HG03575 (cell line): ENCODE measurements at regions not wholly inside any gene's neighbourhood (a gene's known extent, or its start where the extent isn't known, plus 50 kb on each side); places are given as distances from the start of the nearest gene placed in this dataset.

Experiments used
- ATAC-seq: cut with Tn5 transposase; IDR thresholded peaks from one replicate; pipeline ENCODE4 v1.9.1; 2021; ENCODE audit not compliant: unreplicated experiment, insufficient number of reproducible peaks, low FRiP score; ENCODE audit errors: extremely low read depth

DNA sequence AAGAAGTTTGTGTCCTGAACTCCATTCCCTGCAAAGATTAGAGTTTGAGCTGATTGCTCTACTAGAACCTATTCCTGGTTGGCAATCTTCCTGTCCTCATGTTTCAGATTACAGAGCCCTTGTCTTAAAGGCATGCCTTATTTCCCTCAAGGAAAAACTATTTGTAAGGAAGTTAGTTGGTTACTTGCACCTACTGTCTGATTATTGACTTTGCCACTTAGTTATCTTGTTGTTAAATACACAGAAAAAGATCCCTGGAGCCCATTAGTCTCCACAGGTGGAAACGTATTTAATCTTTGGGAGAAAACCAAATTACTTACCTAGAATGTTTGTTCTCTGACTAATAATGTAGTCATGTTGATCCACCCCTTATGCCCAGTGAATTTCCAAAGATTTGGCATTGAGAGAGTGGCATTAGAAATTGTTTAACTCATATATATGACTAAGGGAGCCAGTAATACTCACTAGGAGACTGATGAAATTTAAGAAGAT lies 132.3 kb upstream of the ELL2 start:
- ATAC-seq = no peak

DNA sequence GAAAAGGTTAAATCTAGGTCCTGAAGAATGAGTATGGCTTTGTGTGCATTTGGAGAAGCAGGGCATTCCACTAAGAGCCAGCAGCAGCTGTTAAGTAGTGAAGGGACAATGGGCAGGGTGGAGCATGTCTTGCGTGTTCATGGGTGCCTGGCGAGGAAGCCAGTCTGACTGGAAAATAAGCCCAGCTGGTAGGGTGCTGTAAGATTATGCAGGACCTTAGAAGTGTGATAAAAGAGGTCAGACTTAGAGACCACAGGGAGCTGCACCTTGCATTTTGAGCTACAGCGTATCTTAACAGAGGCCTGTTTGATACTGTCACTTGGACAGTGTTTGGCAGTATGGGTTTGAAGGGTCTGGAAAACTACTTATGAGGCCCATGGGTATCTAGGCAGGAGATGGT lies 131.7 kb upstream of the ELL2 start:
- ATAC-seq = no peak

DNA sequence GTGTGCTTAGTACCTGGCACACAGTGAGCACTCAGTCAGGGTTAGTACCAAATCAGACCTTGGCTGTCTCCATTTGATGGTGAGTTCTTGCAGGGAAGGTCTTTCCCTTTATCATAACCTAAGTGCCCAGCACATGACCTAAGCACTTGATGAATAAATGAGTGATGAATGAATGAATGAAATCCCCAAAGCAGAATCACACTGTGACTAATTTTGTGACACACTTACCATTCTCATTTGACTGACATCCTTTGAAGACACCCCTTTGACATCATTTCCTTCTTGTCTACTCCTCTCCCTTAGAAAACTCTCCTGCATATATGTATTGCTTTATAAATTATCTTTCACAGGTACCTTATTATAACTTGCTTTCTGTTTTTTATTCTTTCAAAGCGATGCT lies 130.2 kb upstream of the ELL2 start:
- no peak for ATAC-seq

DNA sequence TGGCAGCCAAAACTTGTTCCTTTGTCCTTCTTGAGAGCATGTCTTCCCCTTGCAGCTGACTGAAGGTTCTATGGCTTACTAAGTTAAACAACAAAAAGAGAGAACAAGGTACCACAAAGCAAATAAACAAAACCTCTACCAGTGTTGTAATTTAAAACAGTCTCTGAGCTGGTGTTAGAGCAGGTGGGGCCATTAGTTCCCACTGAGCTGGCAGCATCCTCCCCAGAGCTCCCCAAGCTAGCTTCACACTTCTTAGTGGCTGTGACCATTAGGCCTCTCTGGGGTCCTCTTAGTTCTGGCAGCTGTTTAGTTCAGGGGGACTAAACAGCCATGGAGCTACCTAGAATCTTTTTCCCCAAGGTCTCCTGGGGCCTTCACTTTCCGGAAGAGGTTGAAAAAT lies 128.6 kb upstream of the ELL2 start:
- no peak for ATAC-seq

DNA sequence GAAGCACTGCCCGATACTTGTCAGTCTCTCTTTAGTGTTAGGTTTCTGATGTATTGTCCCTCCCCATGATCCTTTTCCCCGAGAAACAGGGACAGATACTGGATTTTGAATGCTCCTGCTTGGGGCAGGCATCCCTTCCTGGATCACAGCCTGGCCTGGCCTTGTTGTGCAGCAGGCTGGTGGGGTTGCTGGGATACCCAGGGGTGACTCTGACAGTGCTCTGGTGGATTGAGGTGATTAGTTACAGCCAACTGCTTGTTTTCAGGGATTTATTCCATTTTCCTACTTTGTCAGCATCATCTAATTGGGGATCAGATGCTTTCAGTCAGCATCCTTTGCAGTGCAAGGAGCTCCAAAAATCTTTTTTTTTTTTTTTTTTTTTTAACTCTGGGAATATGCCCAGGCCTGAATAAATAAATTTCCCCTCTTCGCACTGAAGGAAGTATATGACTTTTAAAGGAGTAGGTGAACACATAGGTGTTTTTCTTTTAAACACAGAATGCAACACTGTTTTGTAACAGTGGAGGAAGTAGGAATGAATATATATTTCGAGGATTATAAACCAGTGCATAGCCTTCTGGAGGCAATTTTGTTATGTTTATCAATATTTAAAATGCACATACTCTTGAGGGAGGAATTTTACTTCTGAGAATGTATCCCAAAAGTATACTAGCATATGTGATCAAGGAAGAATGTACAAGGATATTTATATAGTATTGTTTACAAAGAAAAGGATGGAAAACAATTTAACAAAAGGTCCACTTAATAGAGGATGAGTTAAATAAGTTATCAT lies 127.3 kb upstream of the ELL2 start:
- ATAC-seq = no peak

DNA sequence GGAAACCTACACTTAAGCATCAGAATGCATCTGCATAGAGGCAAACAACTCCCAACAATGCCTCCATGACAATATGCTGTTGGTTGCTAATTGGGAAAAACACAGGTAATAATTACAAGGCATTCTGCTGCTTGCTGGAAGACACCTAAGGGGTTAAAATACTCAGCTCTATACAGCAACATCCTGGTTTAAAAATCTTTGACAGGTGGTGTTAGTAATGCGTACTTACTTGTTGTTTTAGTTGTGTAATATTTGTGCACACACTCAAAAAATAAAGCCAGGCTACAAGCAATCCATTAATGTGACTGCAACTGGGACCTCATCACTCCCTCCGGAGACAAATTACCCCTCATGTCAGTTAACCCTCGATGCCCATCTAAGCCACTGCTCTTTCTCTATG lies 126.3 kb upstream of the ELL2 start:
- no peak for ATAC-seq

DNA sequence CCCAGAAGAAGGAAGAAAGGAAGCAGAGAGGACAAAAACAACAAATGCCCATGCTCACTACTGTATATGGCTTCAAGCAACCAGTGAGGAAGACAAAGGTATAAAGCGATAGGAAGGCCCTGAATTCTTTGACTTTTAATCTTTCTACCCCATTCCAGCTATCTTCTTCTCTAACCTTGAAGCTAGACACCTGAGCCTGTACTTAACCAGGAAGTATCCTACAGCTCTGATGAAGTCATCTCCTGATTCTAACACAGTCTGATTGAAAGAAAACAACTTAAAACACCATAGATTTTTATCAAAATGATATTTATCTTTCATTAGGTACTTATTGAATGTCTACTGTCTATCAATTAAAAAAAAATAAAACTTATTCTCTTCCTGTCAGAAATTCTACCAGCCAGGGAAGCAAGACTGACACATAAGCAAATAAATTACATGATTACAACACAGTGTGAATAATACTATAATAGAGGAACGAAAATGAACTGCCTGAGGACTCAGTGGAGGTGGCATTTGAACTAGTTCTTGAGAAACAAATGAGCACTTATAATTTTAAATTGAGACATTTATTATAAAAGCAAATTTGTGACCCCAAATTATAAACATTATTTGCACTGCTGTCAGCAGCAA lies 123.3 kb upstream of the ELL2 start:
- no peak for ATAC-seq

DNA sequence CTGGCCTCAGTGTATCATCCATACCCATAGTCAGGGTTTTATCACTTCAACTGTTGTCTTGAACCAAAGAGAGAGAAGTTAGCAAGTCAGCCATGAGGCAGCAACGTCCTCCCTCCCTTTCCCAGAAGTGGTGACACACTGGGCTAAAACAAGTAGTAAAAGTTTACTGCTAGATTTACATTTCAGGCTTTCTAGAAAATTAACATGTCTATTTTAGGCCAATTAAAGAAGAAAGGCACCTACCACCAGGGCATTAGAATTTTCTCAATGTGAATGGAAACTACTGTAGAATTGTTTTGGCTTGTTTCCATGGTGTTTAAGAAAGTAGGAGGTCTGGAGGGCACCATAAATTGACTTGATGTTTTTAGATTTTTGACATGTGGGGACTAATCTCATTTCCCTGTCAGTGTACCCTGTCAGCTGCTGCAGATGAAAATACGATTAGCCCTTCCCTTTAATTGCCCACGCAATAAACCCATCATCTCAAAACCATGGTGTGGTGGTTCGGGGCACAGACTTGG lies 121.8 kb upstream of the ELL2 start:
- no peak for ATAC-seq

DNA sequence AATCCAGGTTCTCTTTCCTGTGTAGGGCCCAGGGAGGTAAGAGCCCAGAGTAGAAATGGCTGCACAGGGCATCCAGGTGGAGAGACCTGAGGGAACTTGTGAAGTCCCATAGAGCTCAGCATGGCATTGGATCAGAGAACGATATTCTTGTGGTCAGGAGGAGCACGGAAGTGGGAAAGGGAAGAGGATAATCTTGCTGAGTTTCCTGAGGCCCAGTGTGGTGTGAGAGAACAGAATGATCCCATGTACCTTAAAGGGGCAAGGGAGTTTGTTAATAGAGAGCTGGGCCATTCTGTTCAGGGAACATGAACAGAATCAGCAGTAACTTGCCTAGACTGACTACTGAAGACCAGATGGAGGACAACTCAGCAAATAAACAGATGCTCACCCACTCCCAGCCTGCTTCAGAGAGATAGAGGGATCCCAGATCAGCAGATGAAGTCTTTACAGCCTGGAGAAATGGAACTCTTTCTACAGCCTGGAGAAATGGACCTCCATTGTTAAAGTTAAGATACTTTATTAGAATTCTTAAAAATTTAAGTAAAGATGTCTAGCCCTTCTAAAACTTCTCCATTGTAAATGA lies 119.7 kb upstream of the ELL2 start:
- no peak for ATAC-seq

DNA sequence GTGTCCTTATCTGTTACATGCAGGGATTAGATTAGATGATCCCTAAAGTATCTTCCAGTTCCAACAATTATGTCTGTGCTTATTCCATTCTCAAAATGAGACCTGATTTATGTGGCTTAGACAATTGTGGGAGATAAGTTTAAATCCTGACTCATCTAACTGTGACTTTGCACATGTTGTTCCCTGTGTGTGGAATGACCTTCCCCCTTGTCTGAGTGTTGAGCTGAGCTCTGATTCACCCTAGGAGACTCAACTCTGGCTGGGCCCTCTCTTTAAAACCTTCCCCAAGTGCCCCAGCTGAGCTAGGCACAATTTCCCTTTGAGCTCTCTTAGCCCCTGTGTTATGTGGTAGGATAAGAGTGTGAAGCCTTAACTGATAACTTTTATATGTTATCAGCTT lies 118.9 kb upstream of the ELL2 start:
- no peak for ATAC-seq

DNA sequence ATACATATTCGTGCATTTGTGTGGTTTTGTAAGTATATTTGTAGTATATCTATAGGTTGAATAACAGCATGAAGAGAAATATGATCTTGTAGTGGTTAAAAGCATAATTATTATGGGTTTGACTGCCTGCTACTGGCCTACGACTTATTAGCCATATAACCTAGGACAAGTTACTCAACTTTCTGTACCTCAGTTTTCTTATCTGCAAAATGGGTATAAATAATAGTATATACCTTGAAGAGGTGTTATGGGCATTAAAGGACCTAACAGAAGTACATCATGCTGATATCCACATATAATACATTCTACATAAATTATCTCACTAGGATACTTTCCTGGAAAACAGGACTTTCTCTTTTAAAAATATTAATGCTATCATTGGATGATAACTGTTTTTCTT lies 118.3 kb upstream of the ELL2 start:
- no peak for ATAC-seq

DNA sequence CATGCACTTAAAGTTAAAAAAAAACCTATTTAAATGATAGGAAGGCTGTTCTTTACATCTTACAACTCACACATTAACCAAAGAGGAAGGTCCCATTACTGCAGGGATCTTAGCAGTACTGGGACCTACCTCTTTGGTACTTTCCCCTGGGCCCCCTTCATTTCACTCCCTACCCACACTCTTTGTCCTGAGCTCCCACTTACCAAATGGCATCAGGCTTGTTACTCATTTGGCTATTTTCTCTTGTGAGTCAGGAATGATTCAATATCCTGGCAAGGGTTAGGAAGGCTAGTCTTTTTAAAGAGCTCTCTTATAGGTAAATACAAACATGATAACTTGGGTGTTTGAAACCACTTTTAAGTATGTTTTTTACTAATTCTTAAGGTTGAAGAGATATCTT lies 117.4 kb upstream of the ELL2 start:
- no peak for ATAC-seq

DNA sequence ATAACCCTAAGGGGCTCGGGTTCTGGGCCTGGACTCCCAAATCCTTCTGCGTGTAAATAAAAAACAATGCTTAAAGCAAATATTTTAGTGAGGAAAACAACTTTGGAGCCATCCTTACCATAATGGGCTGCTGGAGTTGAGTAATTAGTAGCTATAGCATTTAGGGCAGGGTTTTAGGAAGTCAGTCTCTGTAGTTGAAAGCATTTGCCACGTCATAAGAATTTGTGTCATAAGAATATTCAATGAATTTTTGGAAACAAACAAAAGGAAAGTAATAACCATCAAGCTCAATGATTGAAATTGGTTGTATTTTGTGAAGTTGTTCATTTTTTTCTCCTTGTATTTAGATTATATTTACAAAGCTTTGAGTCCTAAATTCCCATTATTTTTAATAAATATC lies 114.8 kb upstream of the ELL2 start:
- ATAC-seq = no peak

DNA sequence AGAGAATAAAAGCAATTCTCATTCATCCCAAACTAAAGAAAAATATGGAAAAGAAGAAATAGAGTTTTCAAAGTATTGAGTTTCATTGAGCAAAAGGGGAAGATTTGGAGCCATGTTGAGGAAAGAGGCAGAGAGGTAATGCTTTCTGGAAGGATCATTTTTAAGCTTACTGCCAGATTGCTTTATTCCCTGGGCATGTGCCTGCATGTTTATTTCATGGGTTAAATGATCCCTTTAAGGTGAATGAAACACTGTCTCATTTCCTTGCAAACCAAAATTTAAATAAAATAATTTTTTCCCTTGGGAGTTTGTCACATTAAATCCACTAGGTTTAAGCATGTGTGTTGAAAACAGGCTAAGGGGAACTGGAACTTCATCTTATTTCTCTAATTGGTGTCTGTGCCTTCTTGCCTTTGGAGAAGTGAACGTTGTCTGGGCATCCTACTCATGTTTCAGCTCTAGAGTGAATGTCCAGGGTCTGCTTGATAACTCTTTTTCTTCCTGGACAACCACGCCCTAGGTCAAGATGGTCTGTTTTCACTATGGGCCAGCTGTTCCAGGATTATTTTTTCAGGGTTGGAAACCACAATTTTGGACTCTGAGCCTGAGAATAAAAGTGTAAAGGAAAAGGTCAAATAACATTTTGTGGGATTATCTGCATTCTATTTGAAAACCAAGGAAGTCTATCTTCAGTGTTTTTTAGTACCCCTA lies 114.1 kb upstream of the ELL2 start:
- ATAC-seq = no peak

DNA sequence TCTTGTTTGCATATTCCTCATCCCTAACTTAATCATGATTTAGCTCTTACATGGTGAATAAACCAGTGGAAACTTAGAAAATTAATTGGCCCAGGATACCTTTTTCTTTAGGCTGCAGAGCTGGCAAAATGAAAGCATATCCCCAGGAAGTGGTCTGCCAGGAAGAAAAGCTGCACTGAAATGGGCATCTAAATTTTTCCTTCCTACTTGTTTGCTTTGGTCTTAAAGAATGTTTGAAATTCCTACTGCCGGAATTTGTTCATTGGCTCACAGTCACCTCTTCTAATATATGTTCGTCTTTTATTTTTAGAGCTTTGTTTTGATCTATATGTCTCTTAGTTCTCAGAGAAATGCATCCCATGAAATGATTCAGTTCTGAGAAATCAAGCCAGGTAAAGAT lies 113.2 kb upstream of the ELL2 start:
- ATAC-seq = no peak

DNA sequence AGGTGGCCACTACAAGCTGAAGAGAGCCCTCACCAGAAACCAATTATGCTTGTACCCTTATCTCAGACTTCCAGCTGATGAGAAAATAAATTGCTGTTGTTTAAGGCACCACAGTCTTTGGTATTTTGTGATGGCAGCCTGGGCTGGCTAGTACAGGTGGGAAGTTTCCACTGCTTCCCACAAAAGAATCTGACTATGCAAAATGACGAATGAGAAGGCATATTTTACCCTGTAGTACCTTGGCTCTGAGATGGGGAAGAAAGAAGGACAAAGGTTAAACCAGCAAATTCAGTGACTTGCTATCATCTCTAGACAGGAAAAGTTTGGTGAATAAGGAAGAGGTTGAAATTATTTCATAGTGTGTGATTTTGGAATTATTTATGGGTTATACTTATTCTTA lies 112.8 kb upstream of the ELL2 start:
- no peak for ATAC-seq

DNA sequence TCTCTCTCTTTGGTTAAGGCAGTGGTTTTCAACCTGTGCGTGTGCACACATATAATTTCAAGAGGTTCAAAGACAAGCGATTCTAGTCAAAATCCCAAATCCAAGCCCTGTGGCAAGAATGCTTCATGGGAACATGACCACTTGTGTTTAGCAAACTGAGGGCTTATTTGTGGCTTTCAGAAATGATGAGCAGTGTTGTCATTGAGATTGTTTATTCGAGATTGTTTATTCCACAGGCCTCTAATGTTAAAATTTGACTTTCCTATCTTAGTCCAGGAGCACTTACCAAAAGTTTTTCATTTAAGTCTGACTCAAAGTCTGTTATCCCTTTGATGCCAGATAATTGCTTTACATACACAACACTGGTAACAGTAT lies 111.1 kb upstream of the ELL2 start:
- no peak for ATAC-seq

DNA sequence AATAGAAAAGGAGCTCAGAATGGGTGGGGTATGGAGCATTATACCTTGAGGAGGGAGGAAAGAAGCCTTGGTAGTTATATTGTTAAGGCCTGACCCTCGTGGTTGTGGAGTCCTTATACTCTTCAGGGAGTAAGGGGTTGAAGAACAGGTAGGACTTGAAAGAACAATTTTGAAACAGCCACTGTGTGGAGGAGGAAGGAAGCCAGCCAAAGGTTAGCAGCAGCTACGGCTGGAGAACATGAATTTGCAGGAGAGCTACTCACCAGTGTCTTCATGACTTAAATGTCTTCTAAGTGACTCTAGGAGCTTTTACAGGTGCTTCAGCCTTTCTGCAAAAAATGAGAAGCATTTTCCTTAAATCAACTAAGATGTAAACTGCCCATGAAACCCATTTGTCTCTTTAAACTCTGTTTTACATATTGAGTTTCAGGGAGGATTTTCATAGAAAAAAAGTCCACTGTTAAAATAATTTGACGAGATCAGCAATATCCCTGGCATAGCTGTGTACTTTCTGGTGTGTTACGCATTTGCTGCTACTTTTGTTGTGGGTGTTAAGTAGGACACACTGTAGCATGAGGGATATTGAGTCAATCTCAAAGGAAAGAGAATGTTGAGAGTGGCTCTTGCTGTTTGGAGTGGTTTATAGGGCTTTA lies 110.6 kb upstream of the ELL2 start:
- ATAC-seq = no peak

DNA sequence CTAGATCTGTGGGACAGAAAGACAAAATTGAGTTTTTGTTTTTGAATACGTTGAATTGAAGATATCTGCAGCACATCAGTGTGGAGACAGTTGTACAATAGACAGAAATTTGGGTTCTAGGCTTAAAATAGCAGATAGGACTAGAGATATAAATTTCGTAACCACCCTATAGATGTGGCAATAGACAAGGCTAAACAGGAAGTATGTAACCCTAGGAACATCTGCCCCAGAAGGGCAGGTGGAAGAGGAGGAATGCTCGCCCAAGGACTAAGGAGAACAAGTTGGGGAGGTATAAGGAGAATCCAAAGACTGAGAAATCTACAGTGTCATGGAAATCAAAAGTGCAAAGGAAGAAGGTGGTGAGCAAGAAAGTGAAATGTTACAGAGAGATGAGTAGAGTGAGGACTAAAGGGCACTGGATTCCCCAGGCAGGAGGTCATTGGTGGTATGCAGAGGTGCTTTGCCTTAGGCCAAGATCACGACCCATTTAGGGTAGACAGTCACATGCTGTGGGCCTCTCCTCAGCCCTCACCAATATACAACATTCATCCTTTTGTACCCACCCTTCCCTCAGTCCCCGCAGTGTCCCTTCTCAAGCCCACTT lies 109.1 kb upstream of the ELL2 start:
- no peak for ATAC-seq
